ENCODE measurements at regions not wholly inside any gene's neighbourhood (a gene's known extent, or its start where the extent isn't known, plus 50 kb on each side); places are given as distances from the start of the nearest gene placed in this dataset.

DNA sequence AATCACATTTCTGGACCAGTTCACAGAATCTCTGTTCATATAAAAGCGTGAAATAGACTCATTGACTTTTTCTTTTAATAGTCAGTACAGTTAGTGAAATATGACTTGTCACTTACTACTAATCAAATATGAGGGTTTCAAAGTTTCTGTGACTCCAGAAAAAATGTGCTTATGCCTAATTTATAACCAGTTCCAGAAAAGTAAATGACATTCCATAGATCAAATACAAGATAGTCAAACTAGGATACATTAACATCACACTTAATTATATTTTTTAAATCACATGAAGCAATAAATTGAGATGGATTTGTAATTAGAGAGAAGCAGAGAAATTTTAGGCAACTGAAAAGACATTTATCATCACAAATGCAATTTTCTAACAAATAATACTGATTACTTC is 491.4 kb downstream of the KIF20B start:
- no peak overlapping the region for H3K27ac ChIP-seq (ENCODE audit: low read depth in 1 of 2, low read length in 2 of 2)
- H3K9me3 ChIP-seq (ENCODE audit: control insufficient read depth in 4 of 4, low read length in 3 of 4): no peaks in the 10 kb centered on the region
- H3K36me3 ChIP-seq (ENCODE audit: control insufficient read depth in 4 of 4, insufficient read depth in 3 of 4, low read depth in 1 of 4, low read length in 3 of 4): no peaks in the 10 kb centered on the region
- no peak for DNase-seq (ENCODE audit: low spot score)
- no peak overlapping the region for H3K9ac ChIP-seq (ENCODE audit: low read depth in 1 of 2, low read length in 2 of 2)
- 43% methylated on average over 1 of the region's 1 CpG for WGBS
- TF ChIP-seq SP1 (IDR thresholded peaks at IDR 0.05): no peak
- TF ChIP-seq RXRA (IDR thresholded peaks at IDR 0.05): no peak
- no peak for TF ChIP-seq GABPA (IDR thresholded peaks at IDR 0.05 in 1 of 2, conservative IDR thresholded peaks at IDR 0.05 in 1 of 2)
- no peak for TF ChIP-seq HNF4A (conservative IDR thresholded peaks at IDR 0.05)
- no peak for TF ChIP-seq REST (IDR thresholded peaks at IDR 0.05)
- TF ChIP-seq FOXA2 (IDR thresholded peaks at IDR 0.05): no peak
- TF ChIP-seq TAF1 (conservative IDR thresholded peaks at IDR 0.05): no peak
- TF ChIP-seq, protein P1, sequence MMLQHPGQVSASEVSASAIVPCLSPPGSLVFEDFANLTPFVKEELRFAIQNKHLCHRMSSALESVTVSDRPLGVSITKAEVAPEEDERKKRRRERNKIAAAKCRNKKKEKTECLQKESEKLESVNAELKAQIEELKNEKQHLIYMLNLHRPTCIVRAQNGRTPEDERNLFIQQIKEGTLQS (IDR thresholded peaks at IDR 0.05): no peak
- no peak for TF ChIP-seq YY1 (IDR thresholded peaks at IDR 0.05)
- TF ChIP-seq JUND (IDR thresholded peaks at IDR 0.05): no peak
- no peaks in the 10 kb centered on the region for H3K4me1 ChIP-seq (ENCODE audit: control insufficient read depth in 4 of 4, insufficient read depth in 4 of 4, low read length in 3 of 4)
- no peaks in the 10 kb centered on the region for H3K27me3 ChIP-seq (ENCODE audit: control insufficient read depth in 4 of 4, insufficient read depth in 4 of 4, low read length in 3 of 4)
- H3K4me3 ChIP-seq (ENCODE audit: low read depth in 1 of 3, low read length in 3 of 3): no peak overlapping the region

DNA sequence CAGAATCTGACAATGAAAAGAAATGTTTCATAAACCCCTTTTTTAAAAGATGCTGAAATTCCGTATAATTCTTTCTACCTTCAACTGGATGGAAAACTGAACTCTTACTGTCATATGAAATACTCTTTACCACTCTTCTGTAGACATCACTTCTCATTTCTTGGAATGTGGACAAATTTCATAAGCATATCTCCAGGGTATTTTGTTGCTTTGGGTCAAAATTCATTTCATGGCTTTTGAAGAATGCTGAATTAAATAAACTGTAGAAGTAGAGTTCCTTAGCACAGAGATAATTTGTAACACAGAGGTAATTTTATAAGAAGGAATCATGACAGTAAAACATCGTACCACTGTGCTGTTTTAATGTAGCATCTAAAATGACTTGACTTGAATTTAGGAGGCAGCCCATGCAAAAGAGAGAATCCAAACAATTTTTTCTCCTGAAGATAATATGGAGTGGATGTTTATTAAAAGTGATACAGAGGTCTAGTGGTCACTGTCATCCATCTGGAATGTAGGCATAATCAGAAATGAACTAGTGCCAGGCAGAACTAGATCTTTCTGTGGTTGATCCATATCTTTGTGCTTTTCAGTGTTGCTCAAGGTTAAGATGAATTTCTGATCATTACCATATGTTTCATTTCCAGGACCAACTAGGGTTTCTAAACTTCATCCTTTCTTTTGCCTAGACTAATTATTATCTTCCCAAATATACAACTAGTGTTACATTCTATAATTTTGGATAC is 492.0 kb downstream of the KIF20B start:
- DNase-seq (ENCODE audit: low spot score): no peak
- H3K9ac ChIP-seq (ENCODE audit: low read depth in 1 of 2, low read length in 2 of 2): no peak overlapping the region
- H3K36me3 ChIP-seq (ENCODE audit: control insufficient read depth in 4 of 4, insufficient read depth in 3 of 4, low read depth in 1 of 4, low read length in 3 of 4): no peaks in the 10 kb centered on the region
- no peaks in the 10 kb centered on the region for H3K9me3 ChIP-seq (ENCODE audit: control insufficient read depth in 4 of 4, low read length in 3 of 4)
- 79% methylated on average over 2 of the region's 2 CpGs for WGBS
- no peak for TF ChIP-seq HNF4A (conservative IDR thresholded peaks at IDR 0.05)
- no peak for TF ChIP-seq SP1 (IDR thresholded peaks at IDR 0.05)
- no peak for TF ChIP-seq TAF1 (conservative IDR thresholded peaks at IDR 0.05)
- TF ChIP-seq NR2F2 (IDR thresholded peaks at IDR 0.05): no peak
- TF ChIP-seq FOXA1 (IDR thresholded peaks at IDR 0.05): no peak
- TF ChIP-seq, protein P1 (IDR thresholded peaks at IDR 0.05): no peak
- no peak for TF ChIP-seq JUND (IDR thresholded peaks at IDR 0.05)
- no peak for TF ChIP-seq ZBTB33 (IDR thresholded peaks at IDR 0.05)
- TF ChIP-seq GABPA (IDR thresholded peaks at IDR 0.05 in 1 of 2, conservative IDR thresholded peaks at IDR 0.05 in 1 of 2): no peak
- no peak for TF ChIP-seq RXRA (IDR thresholded peaks at IDR 0.05)
- TF ChIP-seq REST (IDR thresholded peaks at IDR 0.05): no peak
- TF ChIP-seq, protein P2, sequence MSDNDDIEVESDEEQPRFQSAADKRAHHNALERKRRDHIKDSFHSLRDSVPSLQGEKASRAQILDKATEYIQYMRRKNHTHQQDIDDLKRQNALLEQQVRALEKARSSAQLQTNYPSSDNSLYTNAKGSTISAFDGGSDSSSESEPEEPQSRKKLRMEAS (IDR thresholded peaks at IDR 0.05): no peak
- TF ChIP-seq CTCF (IDR thresholded peaks at IDR 0.05; ENCODE audit: low read depth, low read length, missing input control): no peak
- TF ChIP-seq EGR1 (IDR thresholded peaks at IDR 0.05; ENCODE audit: low read depth in 2 of 2): no peak
- no peak for TF ChIP-seq YY1 (IDR thresholded peaks at IDR 0.05)
- H3K4me1 ChIP-seq (ENCODE audit: control insufficient read depth in 4 of 4, insufficient read depth in 4 of 4, low read length in 3 of 4): no peaks in the 10 kb centered on the region
- H3K27me3 ChIP-seq (ENCODE audit: control insufficient read depth in 4 of 4, insufficient read depth in 4 of 4, low read length in 3 of 4): no peaks in the 10 kb centered on the region
- no peak overlapping the region for H3K4me3 ChIP-seq (ENCODE audit: low read depth in 1 of 3, low read length in 3 of 3)
- H3K27ac ChIP-seq (ENCODE audit: low read depth in 1 of 2, low read length in 2 of 2): no peak overlapping the region
